H1 (cell line): ENCODE measurements at regions not wholly inside any gene's neighbourhood (a gene's known extent, or its start where the extent isn't known, plus 50 kb on each side); places are given as distances from the start of the nearest gene placed in this dataset.

ENCODE experiments used
- CTCF ChIA-PET: fragments of 300-600 bp; sonication (Branson Sonifier 250); formaldehyde crosslinking; loops from one replicate; lab custom pipeline; 2021; ENCODE audit not compliant: partially characterized antibody; lab: Charles Lee
- POLR2A ChIA-PET: fragments of 300-600 bp; sonication (Branson Sonifier 250); formaldehyde crosslinking; loops from one replicate; lab custom pipeline; 2021; ENCODE audit warnings: inconsistent platforms; ENCODE audit not compliant: partially characterized antibody; lab: Charles Lee
- DNase-seq, 2 experiments: peaks; one replicate each; pipeline versions ENCODE4 v3.0.0 to v3.0.0-alpha.2; 2010 to 2022; ENCODE audit warnings: low spot score in 2 of 2, low read depth in 1 of 2, mixed read lengths in 1 of 2
- FAIRE-seq: peaks from 2 replicates; lab custom pipeline; 2011; peaks lifted over from hg19 to GRCh38; lab: Jason Lieb, UNC
- H2AFZ ChIP-seq: 2 replicates; pipeline ENCODE4 v1.8.1; 2012; ENCODE audit warnings: low read length, inconsistent platforms
- H2AK5ac ChIP-seq: 2 replicates; pipeline ENCODE4 v1.6.1; 2013; ENCODE audit warnings: low read depth, low read length
- H2BK120ac ChIP-seq: replicated peaks from 2 replicates; pipeline ENCODE3; 2013; ENCODE audit warnings: low read depth, low read length, inconsistent platforms
- H2BK12ac ChIP-seq: 2 replicates; pipeline ENCODE4 v1.6.1; 2013; ENCODE audit warnings: low read depth, low read length
- H2BK15ac ChIP-seq: 2 replicates; pipeline ENCODE4 v1.6.1; 2013; ENCODE audit warnings: low read length
- H2BK20ac ChIP-seq: 2 replicates; pipeline ENCODE4 v1.6.1; 2013; ENCODE audit warnings: low read length
- H2BK5ac ChIP-seq: 2 replicates; pipeline ENCODE4 v1.6.1; 2013; ENCODE audit warnings: low read depth, low read length
- H3K14ac ChIP-seq: 2 replicates; pipeline ENCODE4 v1.6.1; 2013; ENCODE audit warnings: inconsistent platforms; ENCODE audit not compliant: insufficient read length
- H3K18ac ChIP-seq: 2 replicates; pipeline ENCODE4 v1.6.1; 2013; ENCODE audit warnings: low read length; ENCODE audit errors: extremely low read depth
- H3K23ac ChIP-seq: 2 replicates; pipeline ENCODE4 v1.6.1; 2013; ENCODE audit warnings: inconsistent platforms; ENCODE audit not compliant: insufficient read length
- H3K23me2 ChIP-seq: 2 replicates; pipeline ENCODE4 v1.6.1; 2013; ENCODE audit warnings: low read depth, low read length
- H3K27ac ChIP-seq: 2 replicates; pipeline ENCODE4 v1.6.1; 2011; ENCODE audit warnings: low read depth, low read length, inconsistent platforms
- H3K27me3 ChIP-seq, 4 experiments: replicated peaks in 1 of 4; 1 replicate in 1 of 4; 2 replicates in 3 of 4; pipeline versions ENCODE4 v1.6.1 to v1.8.1; 2011 to 2013; ENCODE audit warnings: low read length in 3 of 4, mild to moderate bottlenecking in 3 of 4, inconsistent platforms in 2 of 4, mixed read lengths in 2 of 4, moderate library complexity in 1 of 4; ENCODE audit not compliant: control insufficient read depth in 3 of 4, insufficient read depth in 3 of 4; ENCODE audit errors: extremely low read depth in 1 of 4
- H3K36me3 ChIP-seq, 4 experiments: 2 replicates each; pipeline versions ENCODE4 v1.6.1 to v1.8.1; 2011 to 2013; ENCODE audit warnings: mild to moderate bottlenecking in 4 of 4, low read length in 3 of 4, moderate library complexity in 2 of 4, control low read depth in 1 of 4, inconsistent platforms in 1 of 4; ENCODE audit not compliant: insufficient read depth in 4 of 4, control insufficient read depth in 2 of 4
- H3K4ac ChIP-seq: replicated peaks from 2 replicates; pipeline ENCODE3; 2013; ENCODE audit warnings: low read length, low read depth, mixed read lengths, inconsistent platforms; ENCODE audit not compliant: insufficient read length
- H3K4me1 ChIP-seq, 4 experiments: replicated peaks in 1 of 4; 1 replicate in 1 of 4; 2 replicates in 3 of 4; pipeline versions ENCODE4 v1.6.1 to v1.8.1; 2011 to 2013; ENCODE audit warnings: low read length in 3 of 4, inconsistent platforms in 2 of 4, mixed read lengths in 1 of 4; ENCODE audit not compliant: insufficient read depth in 4 of 4, control insufficient read depth in 3 of 4
- H3K4me2 ChIP-seq, 2 experiments: 2 replicates each; pipeline versions ENCODE4 v1.6.1 to v1.8.1; 2011 to 2013; ENCODE audit warnings: low read depth in 2 of 2, low read length in 2 of 2, control low read depth in 1 of 2, inconsistent platforms in 1 of 2, mild to moderate bottlenecking in 1 of 2; ENCODE audit not compliant: insufficient read depth in 1 of 2
- H3K4me3 ChIP-seq, 4 experiments: fragments of 200-600, 300-600 bp in 1 of 4; sonication (generic), shearing (Covaris generic), sonication (Bioruptor Twin) in 1 of 4; 2 replicates each; pipeline versions ENCODE4 v1.5.1 to v1.8.1; 2011 to 2016; ENCODE audit warnings: low read length in 4 of 4, low read depth in 3 of 4, control low read depth in 2 of 4, inconsistent platforms in 2 of 4, mild to moderate bottlenecking in 2 of 4, mixed read lengths in 1 of 4, moderate library complexity in 1 of 4; ENCODE audit not compliant: insufficient read depth in 2 of 4; ENCODE audit errors: extremely low read depth in 1 of 4
- H3K56ac ChIP-seq: replicated peaks from 2 replicates; pipeline ENCODE3; 2013; ENCODE audit warnings: low read depth, mild to moderate bottlenecking, mixed read lengths, low read length, inconsistent platforms; ENCODE audit not compliant: insufficient read length
- H3K79me1 ChIP-seq: 2 replicates; pipeline ENCODE4 v1.6.1; 2013; ENCODE audit warnings: low read depth, low read length, control low read depth
- H3K79me2 ChIP-seq, 2 experiments: 2 replicates each; pipeline versions ENCODE4 v1.6.1 to v1.8.1; 2012 to 2013; ENCODE audit warnings: low read length in 2 of 2, mild to moderate bottlenecking in 2 of 2, inconsistent platforms in 1 of 2; ENCODE audit not compliant: insufficient read depth in 2 of 2, control insufficient read depth in 1 of 2
- H3K9ac ChIP-seq, 4 experiments: replicated peaks in 1 of 4; 1 replicate in 1 of 4; 2 replicates in 3 of 4; pipeline versions ENCODE4 v1.6.1 to v1.8.1; 2011 to 2013; ENCODE audit warnings: low read depth in 3 of 4, low read length in 3 of 4, control low read depth in 2 of 4, mild to moderate bottlenecking in 2 of 4, moderate library complexity in 2 of 4, inconsistent platforms in 1 of 4; ENCODE audit errors: extremely low read depth in 1 of 4
- H3K9me3 ChIP-seq, 2 experiments: 2 replicates each; pipeline versions ENCODE4 v1.6.1 to v1.8.1; 2012 to 2013; ENCODE audit warnings: mild to moderate bottlenecking in 2 of 2, moderate library complexity in 2 of 2, control low read depth in 1 of 2, inconsistent platforms in 1 of 2, low read depth in 1 of 2, low read length in 1 of 2, mixed read lengths in 1 of 2; ENCODE audit not compliant: insufficient read depth in 2 of 2
- H4K20me1 ChIP-seq, 2 experiments: replicated peaks in 1 of 2; 2 replicates each; pipeline versions ENCODE3 to v1.8.1; 2011 to 2013; ENCODE audit warnings: inconsistent platforms in 2 of 2, low read length in 2 of 2, mild to moderate bottlenecking in 1 of 2; ENCODE audit not compliant: insufficient read depth in 2 of 2, control insufficient read depth in 1 of 2
- H4K5ac ChIP-seq: 2 replicates; pipeline ENCODE4 v1.6.1; 2013; ENCODE audit warnings: low read length, low read depth, mixed read lengths, inconsistent platforms; ENCODE audit not compliant: insufficient read length
- H4K8ac ChIP-seq: 2 replicates; pipeline ENCODE4 v1.8.0; 2013; ENCODE audit warnings: mild to moderate bottlenecking, moderate library complexity, low read length, inconsistent platforms; ENCODE audit not compliant: insufficient read depth; ENCODE audit errors: extremely low read depth
- H4K91ac ChIP-seq: replicated peaks from 2 replicates; pipeline ENCODE3; 2013; ENCODE audit warnings: low read length, mixed read lengths, inconsistent platforms; ENCODE audit not compliant: insufficient read length
- CHD2 ChIP-seq: IDR thresholded peaks from 2 replicates; pipeline ENCODE4 v1.6.1; 2012; ENCODE audit warnings: low read length, improper control_type of control experiment
- CTCF ChIP-seq, 3 experiments: IDR thresholded peaks; 1 replicate in 2 of 3; 2 replicates in 1 of 3; pipeline versions ENCODE4 v1.5.1 to v1.6.1; 2011; ENCODE audit warnings: low read length in 3 of 3, mild to moderate bottlenecking in 3 of 3, inconsistent platforms in 2 of 3, low read depth in 1 of 3, moderate library complexity in 1 of 3; ENCODE audit not compliant: insufficient read depth in 1 of 3; ENCODE audit errors: control extremely low read depth in 1 of 3
- NRF1 ChIP-seq: IDR thresholded peaks from 2 replicates; pipeline ENCODE4 v1.6.1; 2011; ENCODE audit warnings: mild to moderate bottlenecking, low read depth, low read length, improper control_type of control experiment
- WGBS, 2 experiments: shearing (Covaris generic) in 1 of 2; methylation state at CpG; one replicate each; pipeline versions ENCODE4 v1.1.6 to v1.1.7; 2013 to 2015; ENCODE audit warnings: low lambda C conversion rate in 2 of 2, mixed read lengths in 2 of 2, inconsistent platforms in 1 of 2, low coverage in 1 of 2, missing lambda C conversion rate in 1 of 2; ENCODE audit not compliant: insufficient replicate concordance in 2 of 2, insufficient coverage in 1 of 2, insufficient read length in 1 of 2; ENCODE audit errors: extremely low coverage in 1 of 2, missing lambda C conversion rate in 1 of 2; 5-methylcytosine and 5-hydroxymethylcytosine counted together

DNA sequence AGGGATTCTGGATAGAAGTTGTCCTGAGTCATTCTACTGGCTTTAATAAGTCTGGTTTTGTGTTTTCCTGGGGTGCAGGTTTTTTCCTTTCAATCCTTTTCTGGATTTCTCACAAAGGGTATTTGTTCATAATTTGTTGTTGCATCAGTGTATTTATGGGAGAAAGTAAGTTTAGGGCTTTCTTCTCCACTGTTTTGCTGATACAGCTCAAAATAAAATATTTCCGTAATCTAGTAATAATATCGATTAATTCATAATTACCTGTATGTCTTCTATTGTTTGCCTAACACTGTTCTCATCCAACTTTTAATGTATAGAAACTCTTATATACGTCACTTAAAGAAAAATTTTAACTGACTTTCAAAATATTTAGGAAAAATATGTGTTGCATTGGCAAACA lies 728.2 kb downstream of the LUZP2 start:
- H3K27me3 ChIP-seq, result no peaks in the 10 kb centered on the region
- H2BK15ac ChIP-seq, result no peak overlapping the region
- no peak overlapping the region for H3K9ac ChIP-seq
- no peak overlapping the region for H3K56ac ChIP-seq
- 89% methylated on average over 3 of the region's 3 CpGs; no CpG with 5 or more reads in 1 of the 2 experiments for WGBS, 2 experiments
- H3K14ac ChIP-seq, result no peak overlapping the region
- ChIA-PET CTCF (no interaction called here), POLR2A (no interaction called here)
- no peaks in the 10 kb centered on the region for H4K20me1 ChIP-seq
- no peak overlapping the region for H3K4ac ChIP-seq
- TF ChIP-seq CTCF (IDR thresholded peaks at IDR 0.05; ENCODE audit: control extremely low read depth in 1 of 3, insufficient read depth in 1 of 3, low read depth in 1 of 3, low read length in 3 of 3), result no peak
- TF ChIP-seq CHD2, result no peak
- TF ChIP-seq NRF1, result no peak
- H2AK5ac ChIP-seq, result no peak overlapping the region
- no peak overlapping the region for H3K27ac ChIP-seq
- no peaks in the 10 kb centered on the region for H3K79me1 ChIP-seq
- H3K23ac ChIP-seq, result no peak overlapping the region
- 0 out of 8 replicates have a peak, but pooled peaks cover 0 to 2% (median 0%) of the 10 kb centered on the region in 4 experiments for H3K36me3 ChIP-seq
- H2BK5ac ChIP-seq, result no peak overlapping the region
- H3K79me2 ChIP-seq, result no peaks in the 10 kb centered on the region
- FAIRE-seq (no peak), DNase-seq (no peak)
- H3K18ac ChIP-seq, result no peak overlapping the region
- H2AFZ ChIP-seq, result no peak overlapping the region
- H2BK12ac ChIP-seq, result no peak overlapping the region
- no peaks in the 10 kb centered on the region for H3K23me2 ChIP-seq
- H3K4me3 ChIP-seq, result no peak overlapping the region
- H3K4me1 ChIP-seq, result no peaks in the 10 kb centered on the region
- H2BK120ac ChIP-seq, result no peak overlapping the region
- H4K91ac ChIP-seq, result no peak overlapping the region
- no peak overlapping the region for H2BK20ac ChIP-seq
- no peaks in the 10 kb centered on the region for H3K9me3 ChIP-seq
- H4K8ac ChIP-seq, result no peak overlapping the region
- H3K4me2 ChIP-seq, result no peak overlapping the region
- H4K5ac ChIP-seq, result no peak overlapping the region
